Calu3 (cell line): ENCODE measurements at regions not wholly inside any gene's neighbourhood (a gene's known extent, or its start where the extent isn't known, plus 50 kb on each side); places are given as distances from the start of the nearest gene placed in this dataset.
"Not testable (repeated sequence)": the region's sequence is repeated elsewhere in the genome, so short reads cannot be mapped to it uniquely, and the experiment has no call there.

Experiments
- BruUV-seq: library from RNA; stranded (reverse); fragments of 400-500 nt; replicated peaks from 2 replicates; lab custom pipeline; 2021; lab: Mats Ljungman, UMichigan
- CTCF ChIA-PET: fragments of 300-600 bp; sonication (Branson Sonifier 250); formaldehyde crosslinking; loops from one replicate; lab custom pipeline; 2022; ENCODE audit warnings: antibody characterized with exemption; lab: Charles Lee
- DNase-seq: peaks from one replicate; pipeline ENCODE4 v3.0.0; 2022
- H3K27ac Mint-ChIP-seq: one replicate; pipeline ENCODE4 v1.8.0; 2022; ENCODE audit warnings: mixed read lengths; ENCODE audit not compliant: unreplicated experiment
- H3K27me3 Mint-ChIP-seq: one replicate; pipeline ENCODE4 v1.8.0; 2022; ENCODE audit warnings: mixed read lengths; ENCODE audit not compliant: unreplicated experiment
- H3K36me3 Mint-ChIP-seq: one replicate; pipeline ENCODE4 v1.8.0; 2022; ENCODE audit warnings: mild to moderate bottlenecking, moderate library complexity, mixed read lengths; ENCODE audit not compliant: insufficient read depth, unreplicated experiment
- H3K4me1 Mint-ChIP-seq: one replicate; pipeline ENCODE4 v1.8.0; 2022; ENCODE audit warnings: mild to moderate bottlenecking, low read depth, mixed read lengths; ENCODE audit not compliant: unreplicated experiment
- H3K4me3 Mint-ChIP-seq: one replicate; pipeline ENCODE4 v1.8.0; 2022; ENCODE audit warnings: mild to moderate bottlenecking, low read depth, moderate library complexity, mixed read lengths; ENCODE audit not compliant: unreplicated experiment
- H3K9me3 Mint-ChIP-seq: one replicate; pipeline ENCODE4 v1.8.0; 2022; ENCODE audit warnings: low read depth, mixed read lengths; ENCODE audit not compliant: unreplicated experiment
- CTCF ChIP-seq: fragments of 200-600 bp; IDR thresholded peaks from one replicate; pipeline ENCODE4 v1.8.0; 2022; ENCODE audit warnings: antibody characterized with exemption; ENCODE audit not compliant: unreplicated experiment
- intact Hi-C: fragments of 100-400 bp; cut with micrococcal nuclease; formaldehyde crosslinking; loops from one replicate; pipeline ENCODE4 v1.10.0; 2022; ENCODE audit not compliant: unreplicated experiment

- H3K9me3 Mint-ChIP-seq, result peaks cover 5% of the 10 kb centered on the region
- no peak for TF ChIP-seq CTCF
- H3K27me3 Mint-ChIP-seq, result no peaks in the 10 kb centered on the region
- no TSS peak for BruUV-seq
- DNase-seq, result no peak
- H3K27ac Mint-ChIP-seq, result no peak overlapping the region
- H3K36me3 Mint-ChIP-seq, result no peaks in the 10 kb centered on the region
- H3K4me3 Mint-ChIP-seq, result no peak overlapping the region
- CTCF ChIA-PET, result no interaction called here
- intact Hi-C loops, result no loop called here
- H3K4me1 Mint-ChIP-seq, result no peaks in the 10 kb centered on the region
Observed at GRCh38 chrX:46169808-46170207, 375.4 kb downstream of the ZNF674 start.

- intact Hi-C loops, result no loop called here
- Mint-ChIP-seq H3K27ac (no peak overlapping the region), H3K4me3 (no peak overlapping the region), H3K4me1 (no peaks in the 10 kb centered on the region), H3K36me3 (no peaks in the 10 kb centered on the region), H3K27me3 (no peaks in the 10 kb centered on the region), H3K9me3 (peaks cover 5% of the 10 kb centered on the region)
- CTCF ChIA-PET, result no interaction called here
- no peak for TF ChIP-seq CTCF
- no TSS peak for BruUV-seq
- no peak for DNase-seq
Observed at GRCh38 chrX:46168254-46168653, 377.0 kb downstream of the ZNF674 start.

GRCh38 chrX:46165866-46166265 lies 379.4 kb downstream of the ZNF674 start:
- H3K9me3 Mint-ChIP-seq, result no peaks in the 10 kb centered on the region
- no peak overlapping the region for H3K4me3 Mint-ChIP-seq
- H3K27ac Mint-ChIP-seq, result no peak overlapping the region
- intact Hi-C loops, result no loop called here
- CTCF ChIA-PET, result no interaction called here
- H3K27me3 Mint-ChIP-seq, result no peaks in the 10 kb centered on the region
- no peaks in the 10 kb centered on the region for H3K36me3 Mint-ChIP-seq
- no peak for TF ChIP-seq CTCF
- no peaks in the 10 kb centered on the region for H3K4me1 Mint-ChIP-seq
- no TSS peak for BruUV-seq
- DNase-seq, result no peak

- H3K4me1 Mint-ChIP-seq, result no peaks in the 10 kb centered on the region
- no peak overlapping the region for H3K27ac Mint-ChIP-seq
- no TSS peak for BruUV-seq
- H3K36me3 Mint-ChIP-seq, result no peaks in the 10 kb centered on the region
- no peak for TF ChIP-seq CTCF
- CTCF ChIA-PET, result no interaction called here
- no peaks in the 10 kb centered on the region for H3K27me3 Mint-ChIP-seq
- intact Hi-C loops, result no loop called here
- no peak overlapping the region for H3K4me3 Mint-ChIP-seq
- H3K9me3 Mint-ChIP-seq, result no peaks in the 10 kb centered on the region
- no peak for DNase-seq
Observed at GRCh38 chrX:46165411-46165810, 379.8 kb downstream of the ZNF674 start.

GRCh38 chrX:46152756-46153155 lies 392.5 kb downstream of the ZNF674 start:
- Mint-ChIP-seq H3K27me3 (no peaks in the 10 kb centered on the region), H3K4me1 (no peaks in the 10 kb centered on the region), H3K9me3 (peaks cover 7% of the 10 kb centered on the region), H3K36me3 (no peaks in the 10 kb centered on the region), H3K27ac (no peak overlapping the region), H3K4me3 (no peak overlapping the region)
- DNase-seq, result no peak
- intact Hi-C loops, result no loop called here
- no peak for TF ChIP-seq CTCF
- CTCF ChIA-PET, result no interaction called here
- BruUV-seq, result no TSS peak

GRCh38 chrX:46151332-46151731 lies 393.9 kb downstream of the ZNF674 start:
- intact Hi-C loops, H3K4me3 Mint-ChIP-seq, H3K27me3 Mint-ChIP-seq, H3K36me3 Mint-ChIP-seq, H3K4me1 Mint-ChIP-seq, DNase-seq, BruUV-seq, H3K27ac Mint-ChIP-seq, H3K9me3 Mint-ChIP-seq, CTCF ChIA-PET: not testable (repeated sequence)
